AG04450 (cell line): ENCODE measurements at regions not wholly inside any gene's neighbourhood (a gene's known extent, or its start where the extent isn't known, plus 50 kb on each side); places are given as distances from the start of the nearest gene placed in this dataset.
"Not testable (repeated sequence)": the region's sequence is repeated elsewhere in the genome, so short reads cannot be mapped to it uniquely, and the experiment has no call there.

Experiments
- CTCF ChIA-PET: fragments of 300-600, 350-600 bp; formaldehyde crosslinking; extraction: SDS; loops from one replicate; lab custom pipeline; 2022; ENCODE audit warnings: antibody characterized with exemption, inconsistent platforms; lab: Charles Lee
- POLR2A ChIA-PET: fragments of 350-600 bp; formaldehyde crosslinking; extraction: SDS; loops from one replicate; lab custom pipeline; 2021; ENCODE audit warnings: antibody characterized with exemption, inconsistent platforms; lab: Yijun Ruan, JAX
- DNase-seq: peaks from one replicate; pipeline ENCODE4 v3.0.0-alpha.2; 2011; ENCODE audit warnings: low read depth, low spot score
- H3K27ac ChIP-seq: one replicate; pipeline ENCODE4 v1.5.1; 2012; ENCODE audit warnings: low read depth, low read length, control low read depth
- H3K27me3 ChIP-seq: one replicate; pipeline ENCODE4 v1.6.0; 2012; ENCODE audit warnings: low read length; ENCODE audit not compliant: control insufficient read depth, insufficient read depth
- H3K4me3 ChIP-seq: 2 replicates; pipeline ENCODE4 v1.5.1; 2011; ENCODE audit warnings: mild to moderate bottlenecking, low read depth, low read length, control low read depth
- H3K9me3 ChIP-seq: 2 replicates; pipeline ENCODE4 v1.5.1; 2012; ENCODE audit warnings: low read length; ENCODE audit not compliant: control insufficient read depth, insufficient read depth
- TF ChIP-seq, protein P1 (sequence below): IDR thresholded peaks from 2 replicates; pipeline ENCODE4 v1.5.1; 2011; ENCODE audit warnings: low read depth, low read length, control low read depth, inconsistent platforms

DNA sequence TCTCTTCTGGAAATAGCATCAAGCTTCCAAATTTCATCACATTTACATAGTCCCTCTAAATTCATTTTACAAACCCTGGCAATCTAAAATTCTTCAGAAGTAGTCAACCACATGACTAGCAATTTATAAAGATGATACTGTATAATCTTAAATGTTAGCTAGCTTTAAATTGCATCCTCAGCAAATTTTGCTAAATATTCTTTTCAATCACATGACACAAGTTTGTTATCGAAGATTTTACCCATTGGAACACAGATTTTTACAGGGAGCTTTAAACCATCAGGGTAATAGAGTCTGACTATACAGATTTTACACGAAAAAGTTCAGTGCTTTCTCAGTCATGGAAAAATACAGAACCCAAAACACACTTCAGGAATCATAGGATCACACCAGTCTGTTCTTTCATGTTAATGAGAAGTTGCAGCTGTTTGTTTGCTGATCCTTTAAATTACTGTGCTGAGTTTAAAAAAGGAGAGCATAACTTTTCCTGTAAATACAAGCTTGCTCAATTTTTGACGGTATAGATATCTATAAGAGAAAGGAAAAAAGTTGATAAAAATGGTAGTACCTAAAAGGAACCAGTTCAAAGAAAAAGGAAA lies 445.8 kb upstream of the ADGRB3 start:
- ChIA-PET POLR2A (no interaction called here), CTCF (no interaction called here)
- no peaks in the 10 kb centered on the region for H3K27me3 ChIP-seq
- TF ChIP-seq, protein P1, sequence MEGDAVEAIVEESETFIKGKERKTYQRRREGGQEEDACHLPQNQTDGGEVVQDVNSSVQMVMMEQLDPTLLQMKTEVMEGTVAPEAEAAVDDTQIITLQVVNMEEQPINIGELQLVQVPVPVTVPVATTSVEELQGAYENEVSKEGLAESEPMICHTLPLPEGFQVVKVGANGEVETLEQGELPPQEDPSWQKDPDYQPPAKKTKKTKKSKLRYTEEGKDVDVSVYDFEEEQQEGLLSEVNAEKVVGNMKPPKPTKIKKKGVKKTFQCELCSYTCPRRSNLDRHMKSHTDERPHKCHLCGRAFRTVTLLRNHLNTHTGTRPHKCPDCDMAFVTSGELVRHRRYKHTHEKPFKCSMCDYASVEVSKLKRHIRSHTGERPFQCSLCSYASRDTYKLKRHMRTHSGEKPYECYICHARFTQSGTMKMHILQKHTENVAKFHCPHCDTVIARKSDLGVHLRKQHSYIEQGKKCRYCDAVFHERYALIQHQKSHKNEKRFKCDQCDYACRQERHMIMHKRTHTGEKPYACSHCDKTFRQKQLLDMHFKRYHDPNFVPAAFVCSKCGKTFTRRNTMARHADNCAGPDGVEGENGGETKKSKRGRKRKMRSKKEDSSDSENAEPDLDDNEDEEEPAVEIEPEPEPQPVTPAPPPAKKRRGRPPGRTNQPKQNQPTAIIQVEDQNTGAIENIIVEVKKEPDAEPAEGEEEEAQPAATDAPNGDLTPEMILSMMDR: no peak
- H3K9me3 ChIP-seq: no peaks in the 10 kb centered on the region; the same call in 1 of the 2 replicates
- no peak for DNase-seq
- H3K4me3 ChIP-seq: no peak overlapping the region
- no peak overlapping the region for H3K27ac ChIP-seq

DNA sequence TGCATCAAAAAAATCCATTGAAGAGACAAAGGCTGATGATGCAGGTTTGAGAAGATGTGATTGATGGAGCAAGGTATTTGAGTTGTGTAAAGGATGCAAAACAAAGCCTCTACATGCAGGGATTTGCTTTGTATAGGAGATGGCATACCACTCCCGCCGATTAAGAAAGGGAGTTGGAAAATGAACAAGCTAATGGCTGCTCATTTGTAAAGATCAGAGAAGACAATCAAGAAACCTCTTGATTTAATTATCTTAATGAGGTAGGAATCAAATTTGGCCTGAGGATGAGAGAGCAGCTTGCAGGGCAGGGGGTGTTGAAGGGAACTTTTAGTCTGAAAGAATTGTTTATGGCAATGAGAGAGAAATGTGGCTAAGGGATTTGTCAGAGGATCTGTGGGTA lies 448.2 kb upstream of the ADGRB3 start:
- TF ChIP-seq, protein P1: no peak
- Histone ChIP-seq H3K27me3 (no peaks in the 10 kb centered on the region), H3K9me3 (no peaks in the 10 kb centered on the region), H3K4me3 (no peak overlapping the region), H3K27ac (no peak overlapping the region)
- ChIA-PET CTCF (no interaction called here), POLR2A (no interaction called here)
- no peak for DNase-seq

DNA sequence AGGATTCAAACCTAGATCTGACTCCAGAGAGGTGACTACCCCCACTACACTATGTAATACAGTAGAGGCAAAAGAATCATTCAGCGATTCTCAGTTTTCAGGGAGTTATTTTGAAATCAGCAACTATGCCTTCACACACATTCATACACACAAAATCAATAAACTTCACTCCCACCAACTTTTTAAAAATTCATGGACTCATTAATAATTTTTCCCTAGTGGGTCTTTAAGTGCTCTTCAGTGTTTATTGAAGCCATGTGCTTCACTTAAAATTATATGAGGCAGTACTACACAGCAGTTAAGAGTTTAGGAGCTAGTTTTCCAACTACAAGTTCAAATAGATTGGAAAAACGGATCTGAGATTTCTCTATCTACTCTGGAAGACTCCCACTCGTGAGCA lies 452.7 kb upstream of the ADGRB3 start:
- POLR2A ChIA-PET: no interaction called here
- TF ChIP-seq, protein P1: no peak
- H3K27ac ChIP-seq: no peak overlapping the region

DNA sequence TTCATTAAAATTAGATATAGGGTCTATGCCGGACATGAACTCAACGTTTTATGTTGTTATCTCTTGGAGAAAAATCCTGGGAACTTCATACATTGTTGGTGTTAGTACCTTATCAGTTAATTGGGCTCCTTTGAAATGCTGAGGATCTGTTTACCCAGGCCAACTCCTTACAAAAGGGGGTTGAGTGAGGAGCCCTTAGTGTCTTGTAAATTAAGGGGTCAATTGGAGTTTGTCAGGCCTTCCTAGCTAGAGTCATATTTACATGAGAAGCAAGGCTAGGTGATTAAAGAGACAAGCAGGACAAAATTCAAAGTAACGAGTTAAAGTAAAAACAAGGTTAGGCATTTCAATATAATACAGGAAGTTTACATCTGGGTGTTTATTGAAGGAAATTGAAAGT lies 454.1 kb upstream of the ADGRB3 start:
- DNase-seq, H3K27ac ChIP-seq, H3K27me3 ChIP-seq, H3K4me3 ChIP-seq, H3K9me3 ChIP-seq, POLR2A ChIA-PET, CTCF ChIA-PET: not testable (repeated sequence)

More for the DNA sequence above, 452.7 kb upstream of the ADGRB3 start:
- no peak for DNase-seq
- Histone ChIP-seq H3K9me3 (no peaks in the 10 kb centered on the region), H3K4me3 (no peak overlapping the region), H3K27me3 (no peaks in the 10 kb centered on the region)
- CTCF ChIA-PET: no interaction called here

DNA sequence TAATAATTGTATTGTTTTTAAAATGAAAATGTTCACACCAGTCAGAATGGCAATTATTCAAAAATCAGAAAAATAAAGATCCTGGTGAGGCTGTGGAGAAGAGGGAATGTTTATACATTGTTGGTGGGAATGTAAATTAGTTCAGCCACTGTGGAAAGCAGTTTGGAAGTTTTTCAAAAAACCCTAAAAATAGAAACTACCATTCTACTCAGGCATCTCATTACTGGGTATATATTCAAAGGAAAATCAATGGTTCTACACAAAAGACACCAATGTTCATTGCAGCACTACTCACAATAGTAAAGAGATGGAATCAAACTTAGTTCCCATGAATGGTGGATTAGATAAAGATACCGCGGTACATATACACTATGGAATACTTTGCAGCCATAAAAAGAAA lies 461.5 kb upstream of the ADGRB3 start:
- H3K9me3 ChIP-seq: no peaks in the 10 kb centered on the region
- H3K27me3 ChIP-seq: no peaks in the 10 kb centered on the region
- ChIA-PET POLR2A (no interaction called here), CTCF (no interaction called here)
- no peak overlapping the region for H3K4me3 ChIP-seq
- no peak for DNase-seq
- TF ChIP-seq, protein P1: no peak
- no peak overlapping the region for H3K27ac ChIP-seq

DNA sequence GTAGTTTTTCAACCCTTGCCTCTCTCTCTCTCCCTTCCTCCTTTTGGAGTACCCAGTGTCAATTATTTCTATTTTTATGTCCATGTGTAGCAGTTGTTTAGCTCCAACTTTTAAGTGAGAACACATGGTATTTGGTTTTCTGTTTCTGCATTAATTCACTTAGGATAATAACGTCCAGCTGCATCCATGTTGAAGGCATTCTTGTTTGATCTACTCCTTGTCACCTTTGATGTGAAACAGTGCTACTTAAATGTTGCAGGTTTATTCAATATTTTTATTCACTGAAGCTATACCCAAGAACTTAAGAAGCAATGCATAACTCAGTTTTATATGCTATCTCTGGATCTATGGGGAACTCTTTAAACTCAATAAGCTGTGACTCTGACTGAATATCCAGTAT lies 465.2 kb upstream of the ADGRB3 start:
- POLR2A ChIA-PET: no interaction called here
- no peaks in the 10 kb centered on the region for H3K9me3 ChIP-seq
- H3K27ac ChIP-seq: no peak overlapping the region
- TF ChIP-seq, protein P1: no peak
- H3K4me3 ChIP-seq: no peak overlapping the region
- H3K27me3 ChIP-seq: no peaks in the 10 kb centered on the region
- DNase-seq: no peak
- CTCF ChIA-PET: no interaction called here
